HEK293T (cell line): ENCODE measurements at regions not wholly inside any gene's neighbourhood (a gene's known extent, or its start where the extent isn't known, plus 50 kb on each side); places are given as distances from the start of the nearest gene placed in this dataset.

Source experiments
- FOXK2 ChIP-seq: fragments of 450-650 bp; IDR thresholded peaks from 2 replicates; pipeline ENCODE4 v1.6.1; 2016; ENCODE audit warnings: mild to moderate bottlenecking
- FOXM1 ChIP-seq: fragments of 450-650 bp; IDR thresholded peaks from 2 replicates; pipeline ENCODE4 v1.6.1; 2017; ENCODE audit warnings: mild to moderate bottlenecking, borderline replicate concordance
- SP1 ChIP-seq: fragments of 450-650 bp; IDR thresholded peaks from 2 replicates; pipeline ENCODE4 v1.6.1; 2017
- TARDBP ChIP-seq: fragments of 450-650 bp; IDR thresholded peaks from 2 replicates; pipeline ENCODE4 v1.6.1; 2016

- no peak for TF ChIP-seq TARDBP
- no peak for TF ChIP-seq SP1
- TF ChIP-seq FOXK2: no peak
- TF ChIP-seq FOXM1: no peak
These were observed 104.3 kb downstream of the KCNRG start for GRCh38 chr13:50119591-50119990.
